ENCODE measurements at regions not wholly inside any gene's neighbourhood (a gene's known extent, or its start where the extent isn't known, plus 50 kb on each side); places are given as distances from the start of the nearest gene placed in this dataset.
"Not testable (repeated sequence)": the region's sequence is repeated elsewhere in the genome, so short reads cannot be mapped to it uniquely, and the experiment has no call there.

DNA sequence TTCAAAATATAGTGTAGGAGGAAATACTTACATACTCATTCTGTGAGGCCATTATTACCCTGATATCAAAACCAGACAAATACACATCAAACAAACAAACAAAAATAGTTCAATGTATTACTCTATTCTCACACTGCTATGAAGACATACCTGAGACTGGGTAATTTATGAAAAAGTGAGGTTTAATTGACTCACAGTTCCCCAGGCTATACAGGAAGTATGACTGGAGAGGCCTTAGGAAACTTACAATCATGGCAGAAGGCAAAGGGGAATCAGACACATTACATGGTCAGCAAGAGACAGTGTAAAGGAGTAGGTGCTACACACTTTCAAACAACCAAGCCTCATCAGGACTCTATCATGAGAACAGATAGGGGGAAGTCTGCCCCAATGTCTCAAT, 1023.2 kb downstream of the TMTC2 start:
- H3K4me3 Mint-ChIP-seq = no peak overlapping the region
- no peaks in the 10 kb centered on the region for H3K36me3 Mint-ChIP-seq (ENCODE audit: low read depth)
- H3K27me3 Mint-ChIP-seq = no peaks in the 10 kb centered on the region
- no peaks in the 10 kb centered on the region for H3K4me1 Mint-ChIP-seq
- no peaks in the 10 kb centered on the region for H3K9me3 ChIP-seq (ENCODE audit: control insufficient read depth, low read length, poor library complexity, severe bottlenecking)
- no peak for ATAC-seq
- DNase-seq = no peak
- H3K27ac Mint-ChIP-seq = no peak overlapping the region

DNA sequence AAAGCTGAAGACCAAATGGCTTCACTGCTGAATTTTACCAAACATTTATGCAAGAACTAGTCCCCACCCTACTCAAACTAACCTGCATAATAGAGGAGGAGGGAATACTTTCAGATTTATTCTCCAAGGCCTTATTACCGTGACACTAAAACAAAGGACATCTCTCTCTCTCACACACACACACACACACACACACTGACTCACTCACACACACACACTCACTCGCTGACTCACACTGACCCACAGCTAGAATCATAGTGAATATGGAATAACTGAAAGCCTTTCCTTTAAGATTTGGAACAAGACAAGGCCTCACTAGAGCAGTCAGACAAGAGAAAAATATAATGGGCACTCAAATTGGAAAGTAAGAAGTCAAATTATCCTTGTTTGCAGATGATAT, 1014.1 kb downstream of the TMTC2 start:
- Mint-ChIP-seq H3K36me3 (ENCODE audit: low read depth) (no peaks in the 10 kb centered on the region), H3K4me3 (no peak overlapping the region), H3K27ac (no peak overlapping the region), H3K27me3 (no peaks in the 10 kb centered on the region), H3K4me1 (no peaks in the 10 kb centered on the region)
- H3K9me3 ChIP-seq (ENCODE audit: control insufficient read depth, low read length, poor library complexity, severe bottlenecking) = no peaks in the 10 kb centered on the region
- no peak for ATAC-seq
- no peak for DNase-seq

DNA sequence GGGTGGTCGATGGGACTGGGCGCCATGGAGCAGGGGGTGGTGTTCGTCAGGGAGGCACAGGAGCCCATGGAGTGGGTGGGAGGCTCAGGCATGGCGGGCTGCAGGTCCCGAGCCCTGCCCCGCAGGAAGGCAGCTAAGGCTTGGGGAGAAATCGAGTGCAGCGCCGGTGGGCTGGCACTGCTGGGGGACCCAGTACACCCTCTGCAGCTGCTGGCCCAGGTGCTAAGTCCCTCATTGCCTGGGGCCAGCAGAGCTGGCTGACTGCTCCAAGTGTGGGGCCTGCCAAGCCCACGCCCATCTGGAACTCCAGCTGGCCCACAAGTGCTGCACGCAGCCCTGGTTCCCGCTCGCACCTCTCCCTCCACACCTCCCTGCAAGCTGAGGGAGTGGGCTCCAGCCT, 1009.6 kb downstream of the TMTC2 start:
- not testable (repeated sequence) for H3K27ac Mint-ChIP-seq; DNase-seq; ATAC-seq; H3K27me3 Mint-ChIP-seq; H3K4me3 Mint-ChIP-seq; H3K9me3 ChIP-seq (ENCODE audit: control insufficient read depth, low read length, poor library complexity, severe bottlenecking); H3K4me1 Mint-ChIP-seq; H3K36me3 Mint-ChIP-seq (ENCODE audit: low read depth)

DNA sequence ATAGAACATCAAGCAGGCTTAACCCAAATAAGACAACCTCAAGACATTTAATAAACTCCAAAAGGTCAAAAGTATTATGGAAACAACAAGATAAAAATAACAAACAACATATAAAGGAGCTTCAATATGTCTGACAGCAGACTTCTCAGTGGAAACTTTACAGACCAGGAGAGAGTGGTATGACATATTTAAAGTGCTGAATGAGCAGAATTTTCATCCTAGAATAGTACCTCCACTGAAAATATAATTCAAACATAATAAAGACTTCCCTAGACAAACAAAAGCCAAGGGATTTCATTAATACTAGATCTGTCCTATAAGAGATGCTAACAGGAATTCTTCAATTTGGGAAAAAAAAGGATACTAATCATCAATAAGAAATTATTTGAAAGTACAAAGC, 1005.0 kb downstream of the TMTC2 start:
- Mint-ChIP-seq H3K4me3 (no peak overlapping the region), H3K36me3 (ENCODE audit: low read depth) (no peaks in the 10 kb centered on the region), H3K27me3 (no peaks in the 10 kb centered on the region), H3K4me1 (no peaks in the 10 kb centered on the region), H3K27ac (no peak overlapping the region)
- ATAC-seq (no peak), DNase-seq (no peak)
- no peaks in the 10 kb centered on the region for H3K9me3 ChIP-seq (ENCODE audit: control insufficient read depth, low read length, poor library complexity, severe bottlenecking)

DNA sequence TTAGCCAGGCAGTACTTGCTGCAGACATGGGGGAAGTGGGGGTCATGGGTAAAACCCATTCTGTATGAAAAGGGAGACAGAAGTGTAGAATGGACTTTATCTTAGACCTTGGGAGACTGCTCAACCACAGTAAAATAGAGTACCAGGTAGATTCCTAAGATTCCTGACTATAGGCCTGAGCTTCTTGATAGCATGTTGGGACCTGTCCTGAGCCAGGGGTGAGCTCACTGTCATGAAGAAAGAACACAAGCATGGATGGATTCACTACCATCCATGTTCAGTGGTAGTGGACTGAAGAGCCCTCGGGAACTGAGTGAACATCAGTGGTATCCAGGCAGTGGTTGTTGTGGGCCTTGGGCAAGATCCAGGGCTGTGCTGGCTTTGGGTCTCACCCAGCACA, 1003.8 kb downstream of the TMTC2 start:
- no peak for ATAC-seq
- no peaks in the 10 kb centered on the region for H3K27me3 Mint-ChIP-seq
- H3K9me3 ChIP-seq (ENCODE audit: control insufficient read depth, low read length, poor library complexity, severe bottlenecking) = no peaks in the 10 kb centered on the region
- no peak for DNase-seq
- no peaks in the 10 kb centered on the region for H3K4me1 Mint-ChIP-seq
- H3K27ac Mint-ChIP-seq = no peak overlapping the region
- no peak overlapping the region for H3K4me3 Mint-ChIP-seq
- no peaks in the 10 kb centered on the region for H3K36me3 Mint-ChIP-seq (ENCODE audit: low read depth)

GRCh38 chr12:83689333-83689732, 1002.6 kb downstream of the TMTC2 start:
- H3K4me1 Mint-ChIP-seq = no peaks in the 10 kb centered on the region
- no peaks in the 10 kb centered on the region for H3K9me3 ChIP-seq (ENCODE audit: control insufficient read depth, low read length, poor library complexity, severe bottlenecking)
- no peak overlapping the region for H3K27ac Mint-ChIP-seq
- no peak for DNase-seq
- H3K36me3 Mint-ChIP-seq (ENCODE audit: low read depth) = no peaks in the 10 kb centered on the region
- H3K27me3 Mint-ChIP-seq = no peaks in the 10 kb centered on the region
- ATAC-seq = no peak
- H3K4me3 Mint-ChIP-seq = no peak overlapping the region

DNA sequence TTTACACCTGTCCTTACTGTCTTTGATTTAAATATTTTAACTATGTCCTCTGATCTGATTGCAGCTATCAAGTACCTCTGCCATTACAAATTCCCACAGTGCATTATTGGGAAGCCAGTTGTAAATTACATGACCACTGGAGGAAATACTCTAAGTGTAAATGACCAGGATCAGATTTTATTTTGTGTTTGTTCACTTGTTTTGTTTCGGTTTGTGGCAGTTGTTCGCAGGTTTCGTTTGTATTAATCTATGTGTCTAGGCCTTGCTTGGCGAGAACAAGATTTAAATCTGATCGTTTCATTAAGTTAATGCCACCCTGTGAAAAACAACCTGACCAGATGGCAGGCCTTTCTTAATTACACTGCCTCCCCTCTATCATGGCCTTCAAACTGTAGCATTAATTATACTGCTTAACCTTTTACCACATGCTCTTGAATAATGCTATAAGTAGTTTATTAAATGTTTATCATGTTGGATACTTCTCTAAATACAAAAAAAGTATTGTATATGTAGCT, 990.1 kb downstream of the TMTC2 start:
- ATAC-seq = no peak
- no peaks in the 10 kb centered on the region for H3K36me3 Mint-ChIP-seq (ENCODE audit: low read depth)

DNA sequence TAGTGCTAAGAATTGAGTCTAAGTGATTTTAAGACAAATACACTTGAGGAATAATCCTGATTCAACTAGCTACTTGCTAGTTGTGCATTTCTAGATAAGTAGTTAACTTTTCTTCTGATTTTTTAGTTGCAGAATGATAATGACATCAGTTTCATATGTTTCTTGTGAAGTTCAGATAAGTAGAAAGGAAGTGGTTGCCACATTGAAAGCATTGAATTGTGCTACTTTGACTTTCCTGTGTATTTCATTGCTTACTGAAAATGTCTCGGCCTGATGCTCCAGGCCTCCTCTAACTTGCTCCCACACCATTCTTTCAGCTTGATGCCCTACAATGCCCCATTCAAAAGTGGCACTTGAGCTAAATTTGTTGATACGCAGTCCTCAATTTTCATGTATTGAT, 980.0 kb downstream of the TMTC2 start:
- H3K9me3 ChIP-seq (ENCODE audit: control insufficient read depth, low read length, poor library complexity, severe bottlenecking) = no peaks in the 10 kb centered on the region
- Mint-ChIP-seq H3K4me1 (no peaks in the 10 kb centered on the region), H3K27me3 (no peaks in the 10 kb centered on the region), H3K27ac (no peak overlapping the region), H3K36me3 (ENCODE audit: low read depth) (no peaks in the 10 kb centered on the region), H3K4me3 (no peak overlapping the region)
- no peak for ATAC-seq
- DNase-seq = no peak

More for the DNA sequence above, 990.1 kb downstream of the TMTC2 start:
- Mint-ChIP-seq H3K4me3 (no peak overlapping the region), H3K27ac (no peak overlapping the region), H3K4me1 (no peaks in the 10 kb centered on the region), H3K27me3 (no peaks in the 10 kb centered on the region)
- no peak for DNase-seq
- H3K9me3 ChIP-seq (ENCODE audit: control insufficient read depth, low read length, poor library complexity, severe bottlenecking) = no peaks in the 10 kb centered on the region

GRCh38 chr12:83665634-83666218, 979.0 kb downstream of the TMTC2 start:
- ATAC-seq = no peak

GRCh38 chr12:83664650-83665049, 977.9 kb downstream of the TMTC2 start:
- no peak for ATAC-seq
- no peak overlapping the region for H3K27ac Mint-ChIP-seq
- no peaks in the 10 kb centered on the region for H3K27me3 Mint-ChIP-seq
- no peak overlapping the region for H3K4me3 Mint-ChIP-seq
- H3K36me3 Mint-ChIP-seq (ENCODE audit: low read depth) = no peaks in the 10 kb centered on the region
- H3K4me1 Mint-ChIP-seq = no peaks in the 10 kb centered on the region
- no peaks in the 10 kb centered on the region for H3K9me3 ChIP-seq (ENCODE audit: control insufficient read depth, low read length, poor library complexity, severe bottlenecking)
- no peak for DNase-seq

More at GRCh38 chr12:83665634-83666218, 979.0 kb downstream of the TMTC2 start:
- H3K9me3 ChIP-seq (ENCODE audit: control insufficient read depth, low read length, poor library complexity, severe bottlenecking) = no peaks in the 10 kb centered on the region
- H3K27ac Mint-ChIP-seq = no peak overlapping the region
- no peaks in the 10 kb centered on the region for H3K36me3 Mint-ChIP-seq (ENCODE audit: low read depth)
- no peak overlapping the region for H3K4me3 Mint-ChIP-seq
- no peak for DNase-seq
- no peaks in the 10 kb centered on the region for H3K27me3 Mint-ChIP-seq
- no peaks in the 10 kb centered on the region for H3K4me1 Mint-ChIP-seq

DNA sequence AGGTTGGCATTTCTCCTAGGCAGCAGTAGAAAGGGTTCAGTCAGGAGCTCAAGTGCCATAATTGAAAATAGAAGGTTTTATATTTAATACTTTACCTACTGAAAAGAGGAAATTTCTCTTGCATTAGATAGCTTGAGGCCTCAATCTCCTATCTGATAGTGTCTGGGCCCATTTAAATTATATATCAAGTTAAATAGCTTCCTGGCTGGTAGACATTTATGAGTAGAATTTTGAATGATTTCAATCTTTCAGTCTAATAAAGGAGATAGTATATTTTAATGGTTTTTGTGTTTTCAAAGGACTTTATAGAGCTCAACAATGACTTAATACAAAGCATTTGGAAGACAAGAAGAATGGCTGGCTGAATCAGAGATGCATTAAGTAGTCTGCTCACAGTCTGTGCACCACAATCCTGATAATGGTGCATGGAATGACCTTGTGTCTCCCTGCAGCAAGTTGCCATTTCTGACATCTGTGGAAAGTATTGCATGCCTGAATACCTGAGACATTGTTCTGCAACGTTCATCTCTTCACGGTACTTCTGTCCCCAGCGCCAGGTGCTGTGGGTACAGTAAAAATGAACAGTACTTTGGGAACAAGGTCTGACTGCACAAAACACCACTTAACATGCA, 974.1 kb downstream of the TMTC2 start:
- Mint-ChIP-seq H3K36me3 (ENCODE audit: low read depth) (no peaks in the 10 kb centered on the region), H3K4me3 (no peak overlapping the region), H3K27ac (no peak overlapping the region), H3K27me3 (no peaks in the 10 kb centered on the region), H3K4me1 (no peaks in the 10 kb centered on the region)
- DNase-seq (no peak), ATAC-seq (no peak)
- no peaks in the 10 kb centered on the region for H3K9me3 ChIP-seq (ENCODE audit: control insufficient read depth, low read length, poor library complexity, severe bottlenecking)

- no peaks in the 10 kb centered on the region for H3K4me1 Mint-ChIP-seq
- H3K27me3 Mint-ChIP-seq = no peaks in the 10 kb centered on the region
- DNase-seq (no peak), ATAC-seq (no peak)
- H3K36me3 Mint-ChIP-seq (ENCODE audit: low read depth) = no peaks in the 10 kb centered on the region
- H3K27ac Mint-ChIP-seq = no peak overlapping the region
- H3K4me3 Mint-ChIP-seq = no peak overlapping the region
- no peaks in the 10 kb centered on the region for H3K9me3 ChIP-seq (ENCODE audit: control insufficient read depth, low read length, poor library complexity, severe bottlenecking)
Observed at GRCh38 chr12:83659321-83659720, 972.6 kb downstream of the TMTC2 start.

DNA sequence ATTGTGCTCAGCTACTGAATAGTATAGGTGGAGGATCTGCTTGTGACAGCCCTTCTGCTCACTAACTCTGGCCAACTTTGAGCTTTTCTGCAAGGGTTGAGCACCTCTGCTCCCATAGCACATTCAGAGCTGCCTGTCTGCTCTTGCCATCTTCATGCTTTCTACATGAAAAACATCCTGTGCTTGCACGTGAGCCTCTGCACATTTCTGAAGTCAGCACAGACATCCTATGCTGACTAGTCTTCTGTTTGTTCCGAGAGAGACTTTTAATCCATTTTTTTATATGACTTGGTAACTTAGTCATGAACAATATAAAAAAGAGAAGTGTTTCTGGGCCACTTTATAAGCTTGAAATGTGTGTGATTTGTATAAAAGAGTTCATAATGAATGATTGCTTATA, 969.3 kb downstream of the TMTC2 start:
- ATAC-seq = no peak
- Mint-ChIP-seq H3K4me1 (no peaks in the 10 kb centered on the region), H3K27me3 (no peaks in the 10 kb centered on the region), H3K36me3 (ENCODE audit: low read depth) (no peaks in the 10 kb centered on the region), H3K27ac (no peak overlapping the region), H3K4me3 (no peak overlapping the region)
- H3K9me3 ChIP-seq (ENCODE audit: control insufficient read depth, low read length, poor library complexity, severe bottlenecking) = no peaks in the 10 kb centered on the region
- DNase-seq = no peak

GRCh38 chr12:83642205-83642604, 955.5 kb downstream of the TMTC2 start:
- no peaks in the 10 kb centered on the region for H3K4me1 Mint-ChIP-seq
- ATAC-seq = no peak

More at GRCh38 chr12:83642205-83642604, 955.5 kb downstream of the TMTC2 start:
- H3K9me3 ChIP-seq (ENCODE audit: control insufficient read depth, low read length, poor library complexity, severe bottlenecking) = no peaks in the 10 kb centered on the region
- no peaks in the 10 kb centered on the region for H3K27me3 Mint-ChIP-seq
- no peak for DNase-seq
- no peaks in the 10 kb centered on the region for H3K36me3 Mint-ChIP-seq (ENCODE audit: low read depth)
- H3K27ac Mint-ChIP-seq = no peak overlapping the region
- no peak overlapping the region for H3K4me3 Mint-ChIP-seq

All from T-helper 17 cell (primary cell).